H9 (cell line): ENCODE measurements at regions not wholly inside any gene's neighbourhood (a gene's known extent, or its start where the extent isn't known, plus 50 kb on each side); places are given as distances from the start of the nearest gene placed in this dataset.

Experiments
- DNase-seq: peaks from one replicate; pipeline ENCODE4 v3.0.0-alpha.2; 2017
- H2AFZ ChIP-seq: one replicate; pipeline ENCODE4 v1.6.1; 2013; ENCODE audit warnings: mild to moderate bottlenecking, low read length, control low read depth, moderate library complexity
- H2AK5ac ChIP-seq: 2 replicates; pipeline ENCODE4 v1.6.1; 2013; ENCODE audit warnings: low read length, control low read depth, mixed read lengths; ENCODE audit not compliant: insufficient read length
- H2BK120ac ChIP-seq: one replicate; pipeline ENCODE4 v1.6.1; 2013; ENCODE audit warnings: low read depth, mild to moderate bottlenecking, low read length, control low read depth, inconsistent platforms; ENCODE audit not compliant: poor library complexity, severe bottlenecking
- H2BK12ac ChIP-seq: 2 replicates; pipeline ENCODE4 v1.6.1; 2013; ENCODE audit warnings: low read length, control low read depth, mixed read lengths, low read depth; ENCODE audit not compliant: insufficient read length
- H2BK15ac ChIP-seq: 2 replicates; pipeline ENCODE4 v1.6.1; 2013; ENCODE audit warnings: low read depth, low read length, control low read depth
- H2BK20ac ChIP-seq: one replicate; pipeline ENCODE4 v1.6.1; 2013; ENCODE audit warnings: low read depth, mild to moderate bottlenecking, low read length, control low read depth, inconsistent platforms; ENCODE audit not compliant: poor library complexity, severe bottlenecking
- H2BK5ac ChIP-seq: 2 replicates; pipeline ENCODE4 v1.6.1; 2013; ENCODE audit warnings: low read length, control low read depth, mixed read lengths; ENCODE audit not compliant: insufficient read length
- H3K14ac ChIP-seq: 2 replicates; pipeline ENCODE4 v1.6.1; 2013; ENCODE audit warnings: low read length, control low read depth; ENCODE audit not compliant: insufficient read depth
- H3K18ac ChIP-seq: 2 replicates; pipeline ENCODE4 v1.6.1; 2013; ENCODE audit warnings: low read depth, mild to moderate bottlenecking, mixed read lengths, low read length, control low read depth; ENCODE audit not compliant: insufficient read length
- H3K23ac ChIP-seq: 2 replicates; pipeline ENCODE4 v1.6.1; 2013; ENCODE audit warnings: low read length, control low read depth, mixed read lengths, low read depth; ENCODE audit not compliant: insufficient read length
- H3K23me2 ChIP-seq: 2 replicates; pipeline ENCODE4 v1.6.1; 2013; ENCODE audit warnings: low read depth, mild to moderate bottlenecking, mixed read lengths, low read length, control low read depth; ENCODE audit not compliant: insufficient read length, poor library complexity, severe bottlenecking
- H3K27ac ChIP-seq: 2 replicates; pipeline ENCODE4 v1.5.1; 2013; ENCODE audit warnings: low read length, control low read depth, mixed read lengths, low read depth; ENCODE audit not compliant: insufficient read length
- H3K27me3 ChIP-seq: 2 replicates; pipeline ENCODE4 v1.6.1; 2013; ENCODE audit warnings: low read length, control low read depth, inconsistent platforms; ENCODE audit not compliant: insufficient read depth
- H3K4ac ChIP-seq: 2 replicates; pipeline ENCODE4 v1.6.1; 2013; ENCODE audit warnings: low read depth, mild to moderate bottlenecking, control low read depth, inconsistent platforms, low read length, moderate library complexity
- H3K4me1 ChIP-seq: 2 replicates; pipeline ENCODE4 v1.6.1; 2013; ENCODE audit warnings: low read length, control low read depth, inconsistent platforms; ENCODE audit not compliant: insufficient read depth
- H3K4me2 ChIP-seq: 2 replicates; pipeline ENCODE4 v1.6.1; 2013; ENCODE audit warnings: low read length, control low read depth, mixed read lengths; ENCODE audit not compliant: insufficient read length, insufficient read depth
- H3K56ac ChIP-seq: 2 replicates; pipeline ENCODE4 v1.6.1; 2013; ENCODE audit warnings: low read depth, mild to moderate bottlenecking, mixed read lengths, low read length, control low read depth; ENCODE audit not compliant: insufficient read length
- H3K79me1 ChIP-seq: 2 replicates; pipeline ENCODE4 v1.6.1; 2013; ENCODE audit warnings: low read depth, mild to moderate bottlenecking, moderate library complexity, low read length, control low read depth, inconsistent platforms; ENCODE audit not compliant: insufficient read depth, poor library complexity, severe bottlenecking
- H3K79me2 ChIP-seq: 2 replicates; pipeline ENCODE4 v1.6.1; 2013; ENCODE audit warnings: low read length, control low read depth, inconsistent platforms; ENCODE audit not compliant: insufficient read depth
- H3K9ac ChIP-seq: 2 replicates; pipeline ENCODE4 v1.6.1; 2013; ENCODE audit warnings: low read length, control low read depth, mixed read lengths; ENCODE audit not compliant: insufficient read length; ENCODE audit errors: extremely low read depth
- H3K9me3 ChIP-seq: one replicate; pipeline ENCODE4 v1.6.1; 2013; ENCODE audit warnings: low read depth, low read length, inconsistent platforms; ENCODE audit not compliant: control insufficient read depth
- H3T11ph ChIP-seq: one replicate; pipeline ENCODE4 v1.6.1; 2013; ENCODE audit warnings: mild to moderate bottlenecking, low read length, control low read depth, inconsistent platforms
- H4K20me1 ChIP-seq: one replicate; pipeline ENCODE4 v1.6.1; 2013; ENCODE audit not compliant: control insufficient read depth, insufficient read length, insufficient read depth
- H4K5ac ChIP-seq: 2 replicates; pipeline ENCODE4 v1.6.1; 2013; ENCODE audit warnings: low read depth, mild to moderate bottlenecking, mixed read lengths, low read length, control low read depth; ENCODE audit not compliant: insufficient read length
- H4K8ac ChIP-seq: replicated peaks from 2 replicates; pipeline ENCODE4 v1.6.1; 2013; ENCODE audit warnings: low read length, control low read depth, mixed read lengths, low read depth; ENCODE audit not compliant: insufficient read length
- H4K91ac ChIP-seq: 2 replicates; pipeline ENCODE4 v1.6.1; 2013; ENCODE audit warnings: low read depth, mild to moderate bottlenecking, moderate library complexity, mixed read lengths, low read length, control low read depth; ENCODE audit not compliant: insufficient read length
- H3K27ac Mint-ChIP-seq, 3 experiments: 2 replicates in 2 of 3; 3 replicates in 1 of 3; pipeline ENCODE4 v1.8.0; 2020 to 2021; ENCODE audit warnings: mixed read lengths in 3 of 3, mild to moderate bottlenecking in 1 of 3, moderate library complexity in 1 of 3
- H3K27me3 Mint-ChIP-seq: 2 replicates; pipeline ENCODE4 v1.8.0; 2021; ENCODE audit warnings: low read depth, mild to moderate bottlenecking, moderate library complexity, mixed read lengths
- H3K36me3 Mint-ChIP-seq, 3 experiments: 2 replicates in 2 of 3; 3 replicates in 1 of 3; pipeline ENCODE4 v1.8.0; 2020 to 2021; ENCODE audit warnings: low read depth in 3 of 3, mixed read lengths in 3 of 3; ENCODE audit not compliant: insufficient read depth in 1 of 3
- H3K4me1 Mint-ChIP-seq, 2 experiments: 2 replicates each; pipeline ENCODE4 v1.8.0; 2020; ENCODE audit warnings: mixed read lengths in 2 of 2
- H3K4me3 Mint-ChIP-seq, 2 experiments: 2 replicates in 1 of 2; 3 replicates in 1 of 2; pipeline ENCODE4 v1.8.0; 2020 to 2021; ENCODE audit warnings: mild to moderate bottlenecking in 2 of 2, mixed read lengths in 2 of 2, moderate library complexity in 1 of 2
- H3K9me3 Mint-ChIP-seq, 2 experiments: 2 replicates in 1 of 2; 3 replicates in 1 of 2; pipeline ENCODE4 v1.8.0; 2020; ENCODE audit warnings: mild to moderate bottlenecking in 2 of 2, mixed read lengths in 2 of 2, moderate library complexity in 1 of 2
- TF ChIP-seq, protein P1 (sequence below): fragments of 200-600 bp; sonication (generic); conservative IDR thresholded peaks from 3 replicates; pipeline ENCODE4 v1.8.0; 2021; ENCODE audit warnings: antibody characterized with exemption, mild to moderate bottlenecking

DNA sequence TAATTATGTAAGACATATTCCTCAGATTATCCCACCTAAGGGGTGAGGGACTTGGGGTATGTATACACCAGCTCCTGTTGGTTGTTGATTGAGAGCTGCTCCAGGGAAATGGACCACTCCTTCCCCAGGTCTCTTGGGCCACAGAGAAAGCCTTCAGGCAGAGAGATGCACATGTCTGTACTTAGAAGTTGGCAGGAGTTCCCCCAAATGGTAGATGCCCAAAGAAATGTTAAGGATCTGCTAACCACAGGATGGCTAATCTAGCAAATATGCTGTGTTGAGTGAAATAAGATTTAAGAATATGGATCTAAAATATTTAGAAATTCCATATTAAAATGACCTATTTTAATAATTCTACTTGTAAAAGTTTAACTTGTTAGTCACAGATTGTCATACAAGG, 100.8 kb upstream of the DNAH14 start:
- Histone ChIP-seq H4K8ac (no peak overlapping the region), H4K20me1 (no peaks in the 10 kb centered on the region), H3K27ac (no peak overlapping the region), H2BK15ac (no peak overlapping the region), H2AK5ac (no peak overlapping the region), H3K23ac (no peak overlapping the region), H3K4me1 (no peaks in the 10 kb centered on the region), H2BK5ac (no peak overlapping the region), H2BK20ac (no peak overlapping the region), H3K4me2 (no peak overlapping the region), H3K56ac (no peak overlapping the region), H3K4ac (no peak overlapping the region), H3K23me2 (no peaks in the 10 kb centered on the region), H3K79me1 (no peaks in the 10 kb centered on the region), H3K18ac (no peak overlapping the region), H2AFZ (no peak overlapping the region), H2BK12ac (no peak overlapping the region), H4K91ac (no peak overlapping the region), H2BK120ac (no peak overlapping the region), H3T11ph (no peak overlapping the region), H3K79me2 (no peaks in the 10 kb centered on the region), H4K5ac (no peak overlapping the region), H3K9me3 (peaks cover 5% of the 10 kb centered on the region), H3K9ac (no peak overlapping the region), H3K27me3 (no peaks in the 10 kb centered on the region), H3K14ac (no peak overlapping the region)
- Mint-ChIP-seq H3K4me1 (no peaks in the 10 kb centered on the region; a peak in 1 of 4 replicates), H3K27me3 (no peaks in the 10 kb centered on the region; the same call in 1 of the 2 replicates), H3K36me3 (peaks cover 4 to 8% (median 6%) of the 10 kb centered on the region in 3 experiments; a peak in 5 of 7 replicates), H3K4me3 (no peak overlapping the region), H3K9me3 (peaks cover 22 to 26% of the 10 kb centered on the region in 2 experiments), H3K27ac (no peak overlapping the region)
- no peak for DNase-seq
- TF ChIP-seq, protein P1, sequence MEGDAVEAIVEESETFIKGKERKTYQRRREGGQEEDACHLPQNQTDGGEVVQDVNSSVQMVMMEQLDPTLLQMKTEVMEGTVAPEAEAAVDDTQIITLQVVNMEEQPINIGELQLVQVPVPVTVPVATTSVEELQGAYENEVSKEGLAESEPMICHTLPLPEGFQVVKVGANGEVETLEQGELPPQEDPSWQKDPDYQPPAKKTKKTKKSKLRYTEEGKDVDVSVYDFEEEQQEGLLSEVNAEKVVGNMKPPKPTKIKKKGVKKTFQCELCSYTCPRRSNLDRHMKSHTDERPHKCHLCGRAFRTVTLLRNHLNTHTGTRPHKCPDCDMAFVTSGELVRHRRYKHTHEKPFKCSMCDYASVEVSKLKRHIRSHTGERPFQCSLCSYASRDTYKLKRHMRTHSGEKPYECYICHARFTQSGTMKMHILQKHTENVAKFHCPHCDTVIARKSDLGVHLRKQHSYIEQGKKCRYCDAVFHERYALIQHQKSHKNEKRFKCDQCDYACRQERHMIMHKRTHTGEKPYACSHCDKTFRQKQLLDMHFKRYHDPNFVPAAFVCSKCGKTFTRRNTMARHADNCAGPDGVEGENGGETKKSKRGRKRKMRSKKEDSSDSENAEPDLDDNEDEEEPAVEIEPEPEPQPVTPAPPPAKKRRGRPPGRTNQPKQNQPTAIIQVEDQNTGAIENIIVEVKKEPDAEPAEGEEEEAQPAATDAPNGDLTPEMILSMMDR, result no peak
